OCI-LY1 (cell line): ENCODE measurements at regions not wholly inside any gene's neighbourhood (a gene's known extent, or its start where the extent isn't known, plus 50 kb on each side); places are given as distances from the start of the nearest gene placed in this dataset.

Experiments used
- EZH2 ChIP-seq: fragments of 200-600 bp; sonication (generic), shearing (Covaris generic); IDR thresholded peaks from 2 replicates; pipeline ENCODE4 v1.8.0; 2017; ENCODE audit warnings: borderline replicate concordance, mixed run types, mild to moderate bottlenecking, antibody characterized with exemption, low read length, moderate library complexity, mixed read lengths
- TF ChIP-seq, protein P1 (sequence below): fragments of 200-600 bp; sonication (generic), shearing (Covaris generic); IDR thresholded peaks from 2 replicates; pipeline ENCODE4 v1.5.1; 2017; ENCODE audit warnings: mild to moderate bottlenecking, antibody characterized with exemption, low read length, moderate library complexity, mixed read lengths

DNA sequence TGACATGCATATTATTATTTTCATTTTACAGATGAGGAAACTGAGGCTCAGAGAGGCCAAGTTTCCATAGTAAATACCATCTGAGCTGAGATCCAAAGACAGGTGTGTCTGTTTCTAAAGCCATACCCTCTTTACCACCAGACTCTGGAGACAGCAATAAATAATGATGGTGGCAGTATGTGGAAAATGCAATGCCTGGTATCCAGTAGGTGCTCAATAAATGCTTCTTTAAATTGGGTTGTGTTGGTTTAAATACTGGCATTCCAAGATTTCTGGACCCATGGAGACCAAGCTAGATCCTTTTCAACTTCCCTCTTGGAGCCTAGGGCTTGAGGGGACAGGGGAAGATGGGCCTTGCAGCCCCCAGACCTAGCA is 221.3 kb upstream of the MSX2 start:
- no peak for TF ChIP-seq EZH2
- TF ChIP-seq, protein P1, sequence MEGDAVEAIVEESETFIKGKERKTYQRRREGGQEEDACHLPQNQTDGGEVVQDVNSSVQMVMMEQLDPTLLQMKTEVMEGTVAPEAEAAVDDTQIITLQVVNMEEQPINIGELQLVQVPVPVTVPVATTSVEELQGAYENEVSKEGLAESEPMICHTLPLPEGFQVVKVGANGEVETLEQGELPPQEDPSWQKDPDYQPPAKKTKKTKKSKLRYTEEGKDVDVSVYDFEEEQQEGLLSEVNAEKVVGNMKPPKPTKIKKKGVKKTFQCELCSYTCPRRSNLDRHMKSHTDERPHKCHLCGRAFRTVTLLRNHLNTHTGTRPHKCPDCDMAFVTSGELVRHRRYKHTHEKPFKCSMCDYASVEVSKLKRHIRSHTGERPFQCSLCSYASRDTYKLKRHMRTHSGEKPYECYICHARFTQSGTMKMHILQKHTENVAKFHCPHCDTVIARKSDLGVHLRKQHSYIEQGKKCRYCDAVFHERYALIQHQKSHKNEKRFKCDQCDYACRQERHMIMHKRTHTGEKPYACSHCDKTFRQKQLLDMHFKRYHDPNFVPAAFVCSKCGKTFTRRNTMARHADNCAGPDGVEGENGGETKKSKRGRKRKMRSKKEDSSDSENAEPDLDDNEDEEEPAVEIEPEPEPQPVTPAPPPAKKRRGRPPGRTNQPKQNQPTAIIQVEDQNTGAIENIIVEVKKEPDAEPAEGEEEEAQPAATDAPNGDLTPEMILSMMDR: no peak
